Ishikawa (cell line): ENCODE measurements at regions not wholly inside any gene's neighbourhood (a gene's known extent, or its start where the extent isn't known, plus 50 kb on each side); places are given as distances from the start of the nearest gene placed in this dataset.

ENCODE experiments used
- CEBPB ChIP-seq: IDR thresholded peaks from 2 replicates; pipeline ENCODE4 v1.6.1; 2012
- CREB1 ChIP-seq: IDR thresholded peaks from 2 replicates; pipeline ENCODE4 v1.6.1; 2012; ENCODE audit warnings: low read depth
- EGR1 ChIP-seq: IDR thresholded peaks from 2 replicates; pipeline ENCODE4 v1.6.1; 2012
- EP300 ChIP-seq: IDR thresholded peaks from 2 replicates; pipeline ENCODE4 v1.6.1; 2012; ENCODE audit warnings: borderline replicate concordance
- FOXM1 ChIP-seq: IDR thresholded peaks from 2 replicates; pipeline ENCODE4 v1.6.1; 2012; ENCODE audit warnings: low read depth, borderline replicate concordance
- NFIC ChIP-seq: IDR thresholded peaks from 2 replicates; pipeline ENCODE4 v1.6.1; 2012
- RAD21 ChIP-seq: IDR thresholded peaks from 2 replicates; pipeline ENCODE4 v1.6.1; 2012; ENCODE audit warnings: low read depth
- TAF1 ChIP-seq: IDR thresholded peaks from 2 replicates; pipeline ENCODE4 v1.6.1; 2012; ENCODE audit warnings: low read depth, mild to moderate bottlenecking
- TCF12 ChIP-seq: IDR thresholded peaks from 2 replicates; pipeline ENCODE4 v1.6.1; 2012; ENCODE audit warnings: low read depth
- TEAD4 ChIP-seq: IDR thresholded peaks from 2 replicates; pipeline ENCODE4 v1.6.1; 2012
- YY1 ChIP-seq: IDR thresholded peaks from 2 replicates; pipeline ENCODE4 v1.6.1; 2012; ENCODE audit warnings: low read depth
- ZBTB7A ChIP-seq: IDR thresholded peaks from 2 replicates; pipeline ENCODE4 v1.6.1; 2012; ENCODE audit warnings: low read depth
- TF ChIP-seq, protein P1 (sequence below): IDR thresholded peaks from 2 replicates; pipeline ENCODE4 v1.6.1; 2012
- TF ChIP-seq, protein P2 (sequence below): IDR thresholded peaks from 2 replicates; pipeline ENCODE4 v1.6.1; 2012
- TF ChIP-seq, protein P3 (sequence below): IDR thresholded peaks from 2 replicates; pipeline ENCODE4 v1.6.1; 2012; ENCODE audit warnings: low read depth, mild to moderate bottlenecking

DNA sequence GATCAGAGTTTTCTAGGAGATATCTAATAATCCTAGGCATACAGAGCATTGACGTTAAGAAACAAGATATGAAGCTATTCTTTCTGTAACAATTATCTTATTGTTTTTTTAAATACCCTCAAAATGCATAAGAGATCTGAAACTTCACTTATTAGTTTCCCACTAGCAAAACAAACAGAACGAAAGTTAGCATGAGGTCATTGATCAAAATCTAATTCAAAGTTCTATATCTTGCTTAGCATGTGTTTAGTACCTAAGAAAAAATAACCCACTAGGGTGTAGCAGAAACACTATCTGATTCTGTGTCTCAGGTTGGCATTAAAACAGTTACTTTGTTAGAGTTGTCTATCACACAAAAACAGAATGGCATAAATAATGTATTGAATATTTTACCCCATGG is 1288.4 kb downstream of the EPHA7 start:
- TF ChIP-seq CEBPB (no peak), RAD21 (no peak), TAF1 (no peak), YY1 (no peak), EP300 (no peak), NFIC (no peak), FOXM1 (no peak), EGR1 (no peak), TEAD4 (no peak), CREB1 (no peak), ZBTB7A (no peak)

GRCh38 chr6:92126983-92127382 is 1292.4 kb downstream of the EPHA7 start:
- TF ChIP-seq RAD21 (no peak), ZBTB7A (no peak), CEBPB (no peak), YY1 (no peak), TEAD4 (no peak), TAF1 (no peak), EGR1 (no peak), NFIC (no peak), EP300 (no peak), FOXM1 (no peak), CREB1 (no peak), TCF12 (no peak)
- TF ChIP-seq, protein P1, sequence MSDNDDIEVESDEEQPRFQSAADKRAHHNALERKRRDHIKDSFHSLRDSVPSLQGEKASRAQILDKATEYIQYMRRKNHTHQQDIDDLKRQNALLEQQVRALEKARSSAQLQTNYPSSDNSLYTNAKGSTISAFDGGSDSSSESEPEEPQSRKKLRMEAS: no peak
- TF ChIP-seq, protein P2, sequence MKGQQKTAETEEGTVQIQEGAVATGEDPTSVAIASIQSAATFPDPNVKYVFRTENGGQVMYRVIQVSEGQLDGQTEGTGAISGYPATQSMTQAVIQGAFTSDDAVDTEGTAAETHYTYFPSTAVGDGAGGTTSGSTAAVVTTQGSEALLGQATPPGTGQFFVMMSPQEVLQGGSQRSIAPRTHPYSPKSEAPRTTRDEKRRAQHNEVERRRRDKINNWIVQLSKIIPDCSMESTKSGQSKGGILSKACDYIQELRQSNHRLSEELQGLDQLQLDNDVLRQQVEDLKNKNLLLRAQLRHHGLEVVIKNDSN: no peak
- TF ChIP-seq, protein P3, sequence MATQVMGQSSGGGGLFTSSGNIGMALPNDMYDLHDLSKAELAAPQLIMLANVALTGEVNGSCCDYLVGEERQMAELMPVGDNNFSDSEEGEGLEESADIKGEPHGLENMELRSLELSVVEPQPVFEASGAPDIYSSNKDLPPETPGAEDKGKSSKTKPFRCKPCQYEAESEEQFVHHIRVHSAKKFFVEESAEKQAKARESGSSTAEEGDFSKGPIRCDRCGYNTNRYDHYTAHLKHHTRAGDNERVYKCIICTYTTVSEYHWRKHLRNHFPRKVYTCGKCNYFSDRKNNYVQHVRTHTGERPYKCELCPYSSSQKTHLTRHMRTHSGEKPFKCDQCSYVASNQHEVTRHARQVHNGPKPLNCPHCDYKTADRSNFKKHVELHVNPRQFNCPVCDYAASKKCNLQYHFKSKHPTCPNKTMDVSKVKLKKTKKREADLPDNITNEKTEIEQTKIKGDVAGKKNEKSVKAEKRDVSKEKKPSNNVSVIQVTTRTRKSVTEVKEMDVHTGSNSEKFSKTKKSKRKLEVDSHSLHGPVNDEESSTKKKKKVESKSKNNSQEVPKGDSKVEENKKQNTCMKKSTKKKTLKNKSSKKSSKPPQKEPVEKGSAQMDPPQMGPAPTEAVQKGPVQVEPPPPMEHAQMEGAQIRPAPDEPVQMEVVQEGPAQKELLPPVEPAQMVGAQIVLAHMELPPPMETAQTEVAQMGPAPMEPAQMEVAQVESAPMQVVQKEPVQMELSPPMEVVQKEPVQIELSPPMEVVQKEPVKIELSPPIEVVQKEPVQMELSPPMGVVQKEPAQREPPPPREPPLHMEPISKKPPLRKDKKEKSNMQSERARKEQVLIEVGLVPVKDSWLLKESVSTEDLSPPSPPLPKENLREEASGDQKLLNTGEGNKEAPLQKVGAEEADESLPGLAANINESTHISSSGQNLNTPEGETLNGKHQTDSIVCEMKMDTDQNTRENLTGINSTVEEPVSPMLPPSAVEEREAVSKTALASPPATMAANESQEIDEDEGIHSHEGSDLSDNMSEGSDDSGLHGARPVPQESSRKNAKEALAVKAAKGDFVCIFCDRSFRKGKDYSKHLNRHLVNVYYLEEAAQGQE: no peak

- TF ChIP-seq TAF1: no peak
- TF ChIP-seq, protein P1: no peak
- TF ChIP-seq TCF12: no peak
- no peak for TF ChIP-seq ZBTB7A
- TF ChIP-seq, protein P3: no peak
- TF ChIP-seq, protein P2: no peak
- TF ChIP-seq EGR1: no peak
- TF ChIP-seq CREB1: no peak
- TF ChIP-seq EP300: no peak
- no peak for TF ChIP-seq YY1
- no peak for TF ChIP-seq RAD21
Observed at GRCh38 chr6:92126088-92126487, 1293.3 kb downstream of the EPHA7 start.

DNA sequence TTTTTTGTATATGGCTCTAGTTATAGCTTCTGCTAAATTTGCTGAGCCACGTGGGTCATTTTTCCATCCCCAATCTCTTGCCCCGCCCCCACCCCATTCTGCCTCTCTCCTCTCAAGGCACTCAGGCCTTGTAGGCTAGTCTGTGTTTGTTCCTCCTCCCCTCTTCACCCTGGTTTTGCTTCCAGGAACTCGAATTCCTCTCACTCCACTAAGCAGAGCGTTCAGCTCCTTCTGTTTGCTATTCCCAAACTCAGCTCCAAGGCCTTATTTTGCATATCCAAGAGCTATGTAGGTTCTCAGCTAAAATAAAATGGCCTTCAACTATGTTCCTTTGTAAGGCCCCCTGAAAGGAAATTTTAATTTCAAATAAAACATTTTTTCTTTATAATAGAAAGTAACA is 1293.7 kb downstream of the EPHA7 start:
- TF ChIP-seq CREB1 (no peak), RAD21 (no peak), FOXM1 (no peak), EGR1 (no peak)

- TF ChIP-seq CEBPB (no peak), ZBTB7A (no peak), CREB1 (no peak), YY1 (no peak), EGR1 (no peak), TEAD4 (no peak), TAF1 (no peak), RAD21 (no peak), TCF12 (no peak), FOXM1 (no peak)
- TF ChIP-seq, protein P3: no peak
- TF ChIP-seq, protein P2: no peak
- TF ChIP-seq, protein P1: no peak
Observed at GRCh38 chr6:92124200-92124651, 1295.1 kb downstream of the EPHA7 start.
